Activated naive CD4-positive, alpha-beta T cell treated with anti-CD3 and anti-CD28 coated beads, Interleukin-2, amount 50 U/mL, for 16 hours (primary cell): ENCODE measurements at regions not wholly inside any gene's neighbourhood (a gene's known extent, or its start where the extent isn't known, plus 50 kb on each side); places are given as distances from the start of the nearest gene placed in this dataset.
"Not testable (repeated sequence)": the region's sequence is repeated elsewhere in the genome, so short reads cannot be mapped to it uniquely, and the experiment has no call there.

Experiments
- DNase-seq: peaks from one replicate; pipeline ENCODE4 v3.0.0-alpha.2; 2020

DNA sequence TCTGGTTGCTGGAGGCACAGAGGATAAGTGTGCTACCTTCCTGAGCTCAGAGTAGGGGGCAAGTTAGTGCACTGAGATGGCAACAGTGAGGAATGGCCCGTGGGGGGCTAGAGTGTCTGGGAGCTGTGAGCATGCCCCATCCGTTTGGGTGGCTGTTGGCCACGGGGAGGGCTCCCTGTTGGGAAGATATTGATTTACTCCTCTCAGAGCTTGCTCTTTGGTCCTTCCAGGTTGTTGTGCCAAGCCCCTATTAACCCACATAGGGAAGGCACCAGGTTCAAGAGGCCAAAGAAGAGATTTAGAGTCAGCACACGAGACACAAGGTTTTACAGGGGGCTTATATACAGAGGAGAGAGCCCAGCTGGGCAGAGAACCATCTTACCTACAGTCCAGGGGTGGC, 318.8 kb downstream of the TSN start:
- DNase-seq = no peak

- DNase-seq = no peak
These were observed 319.9 kb downstream of the TSN start for GRCh38 chr2:122075381-122075780.

- DNase-seq = no peak
These were observed 321.7 kb downstream of the TSN start for GRCh38 chr2:122077114-122077513.

DNA sequence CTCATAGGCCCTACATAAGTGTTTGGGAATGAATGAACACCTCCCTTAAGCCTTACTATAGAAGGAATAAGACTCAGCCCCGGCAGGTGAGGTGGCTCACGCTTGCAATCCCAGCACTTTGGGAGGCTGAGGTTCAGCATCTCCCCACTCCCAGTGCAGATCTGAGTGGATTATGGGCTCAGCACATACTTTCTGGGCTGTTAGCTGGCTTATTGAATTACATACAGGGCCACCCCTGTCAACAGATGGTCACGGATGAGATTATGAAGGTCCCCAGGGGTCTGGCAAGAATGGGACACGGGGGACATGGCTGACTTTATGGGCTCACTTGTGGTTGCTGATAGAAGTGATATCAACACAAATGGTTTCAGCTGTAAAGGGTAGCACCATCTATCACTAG, 322.3 kb downstream of the TSN start:
- no peak for DNase-seq

DNA sequence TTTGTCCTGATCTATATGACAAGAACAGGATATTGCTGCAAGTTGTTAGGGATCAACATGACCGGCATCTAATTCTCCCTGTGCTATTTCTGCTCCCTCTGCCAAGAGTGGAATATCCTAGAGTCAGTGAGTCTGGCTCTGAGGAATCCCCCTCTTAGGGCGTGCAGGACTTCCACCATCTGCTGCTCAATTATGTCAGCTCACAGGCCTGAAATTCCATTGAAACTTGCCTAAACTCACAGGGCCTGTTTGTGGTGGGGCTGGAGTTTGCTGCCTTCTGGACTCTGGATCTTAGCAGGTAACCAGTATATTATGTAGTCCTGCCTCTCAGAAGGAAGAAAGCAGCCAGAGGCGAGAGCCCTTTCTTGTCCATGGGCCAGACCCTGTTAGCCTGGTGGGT, 323.0 kb downstream of the TSN start:
- no peak for DNase-seq

DNA sequence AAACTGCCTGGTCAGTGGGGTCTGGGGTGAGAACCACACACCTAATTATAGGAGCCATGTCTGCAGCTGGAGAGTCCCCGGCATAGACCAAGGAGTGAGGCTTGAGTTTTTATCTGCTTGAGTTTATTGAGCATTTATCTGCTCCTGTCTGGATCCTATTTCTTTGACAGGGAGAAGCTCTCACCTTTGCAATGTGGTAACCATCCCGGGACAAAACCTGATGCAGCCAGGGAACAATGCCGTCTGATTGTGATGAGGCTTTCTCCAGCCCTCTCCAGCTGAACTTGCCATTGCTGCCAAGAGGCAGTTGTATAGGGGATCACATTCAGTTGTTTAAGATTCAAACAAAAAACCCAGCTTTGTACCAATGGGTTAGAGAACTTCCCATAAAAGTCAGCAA, 324.4 kb downstream of the TSN start:
- DNase-seq = no peak

DNA sequence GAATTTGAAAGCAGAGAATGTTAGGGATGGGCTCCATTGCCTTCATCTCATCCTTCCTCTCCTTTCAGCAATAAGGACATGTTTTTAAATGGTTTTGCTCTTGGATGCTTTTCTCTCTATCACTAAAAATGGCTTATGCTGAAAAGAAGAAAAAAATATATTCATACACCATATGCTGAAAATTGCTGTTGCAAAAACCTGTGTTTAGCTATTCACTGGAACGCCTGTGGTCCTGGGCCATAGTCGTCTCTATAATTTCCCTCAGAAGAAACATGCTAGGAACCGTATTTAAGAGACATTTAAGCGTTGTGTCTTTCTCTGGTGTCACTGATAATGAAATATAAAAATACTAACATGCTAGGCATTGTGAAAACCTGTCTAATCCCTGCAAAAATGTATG, 324.9 kb downstream of the TSN start:
- DNase-seq = no peak

DNA sequence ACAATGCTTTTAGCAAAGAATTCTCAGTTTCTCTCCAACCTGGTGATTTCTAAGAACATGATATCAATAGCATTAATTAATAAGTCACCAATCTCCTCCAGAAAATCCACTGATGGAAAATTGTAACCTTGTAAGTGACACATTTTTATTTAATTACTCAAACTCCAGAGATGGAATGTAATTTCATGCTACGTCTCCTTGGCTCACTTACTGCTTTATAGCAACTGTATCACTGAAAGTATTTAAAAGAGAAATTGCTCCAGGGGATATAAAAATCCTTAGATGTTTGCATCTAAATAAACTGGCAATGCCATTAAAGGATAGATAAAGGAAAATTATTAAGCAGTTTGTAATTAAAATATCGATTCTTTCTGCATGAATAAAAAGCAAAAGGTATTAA, 325.4 kb downstream of the TSN start:
- DNase-seq = no peak

- DNase-seq = no peak
These were observed 326.3 kb downstream of the TSN start for GRCh38 chr2:122081751-122082150.

- no peak for DNase-seq
These were observed 328.0 kb downstream of the TSN start for GRCh38 chr2:122083256-122084048.

GRCh38 chr2:122085672-122086071, 330.2 kb downstream of the TSN start:
- DNase-seq = not testable (repeated sequence)

- DNase-seq = no peak
These were observed 339.1 kb downstream of the TSN start for GRCh38 chr2:122094557-122094956.

DNA sequence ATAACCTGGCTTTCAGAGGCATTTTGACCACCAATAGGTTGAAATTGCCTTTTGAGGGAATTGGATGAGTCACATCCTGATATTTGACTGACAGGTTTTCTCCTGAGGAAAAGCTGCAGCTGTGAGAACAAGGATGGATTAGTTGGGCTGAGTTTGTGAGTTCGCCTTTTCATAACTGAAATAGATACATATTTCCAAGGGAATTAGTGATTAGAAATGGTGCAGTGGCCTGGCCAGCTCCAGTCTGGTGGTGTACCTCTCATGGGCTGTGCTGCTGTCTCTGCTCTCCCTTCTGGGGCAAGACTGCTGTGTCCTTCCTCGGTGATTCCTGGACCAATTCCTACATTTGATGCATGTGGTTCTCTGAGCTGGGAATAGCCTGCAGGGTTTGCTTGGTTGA, 341.3 kb downstream of the TSN start:
- DNase-seq = no peak

GRCh38 chr2:122098306-122098705, 342.9 kb downstream of the TSN start:
- no peak for DNase-seq

- DNase-seq = no peak
These were observed 344.9 kb downstream of the TSN start for GRCh38 chr2:122100346-122100745.

- DNase-seq = no peak
These were observed 345.3 kb downstream of the TSN start for GRCh38 chr2:122100756-122101155.

DNA sequence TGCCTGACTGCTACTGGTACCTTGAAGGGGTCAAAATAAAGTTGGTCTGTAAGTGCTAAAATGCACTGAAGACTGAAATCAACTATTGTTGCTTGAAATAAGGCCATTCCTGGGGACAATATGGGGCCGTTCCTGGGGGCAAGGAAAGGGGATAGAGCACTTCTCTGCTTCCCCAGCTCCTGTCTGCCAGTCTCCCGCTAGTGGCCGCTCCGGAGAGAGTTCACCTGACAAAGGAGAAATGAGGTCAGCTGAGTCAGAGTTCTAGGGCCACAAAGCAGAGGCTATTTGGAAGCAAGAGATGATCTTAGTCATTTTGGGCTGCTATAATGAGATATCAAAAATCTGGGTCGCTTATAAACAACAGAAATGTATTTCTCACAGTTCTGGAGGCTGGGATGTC, 345.9 kb downstream of the TSN start:
- DNase-seq = no peak

DNA sequence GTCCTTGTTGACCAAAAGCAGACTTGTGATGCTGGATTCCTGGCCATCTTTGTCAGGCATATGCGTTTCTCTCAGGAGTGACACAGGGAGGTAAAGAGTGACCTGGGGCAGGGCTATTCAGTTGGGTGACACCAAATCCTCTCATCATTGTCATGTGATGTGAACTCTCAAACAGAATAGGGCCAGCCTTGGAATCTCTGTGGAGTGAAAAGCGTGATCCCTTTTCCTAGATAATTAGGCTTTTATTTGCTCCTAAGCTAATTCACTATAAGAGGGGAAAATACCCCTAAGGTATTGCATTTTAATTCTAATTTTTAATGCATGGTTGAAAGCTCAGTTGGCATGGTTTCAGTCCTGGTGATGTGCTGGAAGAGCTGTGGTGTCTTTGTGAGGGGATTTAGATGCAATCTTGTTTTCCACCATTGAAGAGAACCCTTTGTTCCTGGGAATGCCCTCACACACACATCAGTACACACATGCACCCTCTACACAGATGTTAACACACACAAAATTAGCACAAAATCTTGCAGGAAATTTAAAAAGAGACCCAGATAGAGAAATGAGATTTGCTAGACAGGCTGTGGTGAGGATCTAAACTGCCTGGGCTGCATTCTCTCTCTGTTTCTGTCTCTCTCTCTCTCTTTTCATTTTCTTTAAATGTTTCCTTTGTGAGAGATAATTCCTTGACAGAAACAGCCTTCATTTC, 349.9 kb downstream of the TSN start:
- no peak for DNase-seq

GRCh38 chr2:122105877-122106206, 350.4 kb downstream of the TSN start:
- no peak for DNase-seq

DNA sequence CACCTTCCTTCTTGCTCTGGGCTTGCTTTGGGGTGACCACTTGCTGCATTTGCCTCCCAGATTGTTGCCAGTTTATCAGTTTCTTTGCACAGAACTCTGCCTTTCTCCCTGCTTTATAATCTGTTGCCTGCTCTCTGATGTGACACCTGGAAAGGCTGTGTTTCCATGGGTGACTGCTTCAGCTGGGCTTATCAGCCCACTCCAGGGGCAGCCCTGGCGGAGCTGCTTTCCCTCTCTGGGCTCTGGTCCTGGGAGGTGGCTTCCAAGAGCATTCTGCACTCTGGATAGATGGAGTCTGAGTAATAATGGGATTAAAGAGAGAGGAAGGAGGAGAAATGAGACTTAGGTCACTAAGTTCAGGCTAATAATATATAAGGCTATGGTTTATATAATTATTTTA, 352.7 kb downstream of the TSN start:
- DNase-seq = no peak

DNA sequence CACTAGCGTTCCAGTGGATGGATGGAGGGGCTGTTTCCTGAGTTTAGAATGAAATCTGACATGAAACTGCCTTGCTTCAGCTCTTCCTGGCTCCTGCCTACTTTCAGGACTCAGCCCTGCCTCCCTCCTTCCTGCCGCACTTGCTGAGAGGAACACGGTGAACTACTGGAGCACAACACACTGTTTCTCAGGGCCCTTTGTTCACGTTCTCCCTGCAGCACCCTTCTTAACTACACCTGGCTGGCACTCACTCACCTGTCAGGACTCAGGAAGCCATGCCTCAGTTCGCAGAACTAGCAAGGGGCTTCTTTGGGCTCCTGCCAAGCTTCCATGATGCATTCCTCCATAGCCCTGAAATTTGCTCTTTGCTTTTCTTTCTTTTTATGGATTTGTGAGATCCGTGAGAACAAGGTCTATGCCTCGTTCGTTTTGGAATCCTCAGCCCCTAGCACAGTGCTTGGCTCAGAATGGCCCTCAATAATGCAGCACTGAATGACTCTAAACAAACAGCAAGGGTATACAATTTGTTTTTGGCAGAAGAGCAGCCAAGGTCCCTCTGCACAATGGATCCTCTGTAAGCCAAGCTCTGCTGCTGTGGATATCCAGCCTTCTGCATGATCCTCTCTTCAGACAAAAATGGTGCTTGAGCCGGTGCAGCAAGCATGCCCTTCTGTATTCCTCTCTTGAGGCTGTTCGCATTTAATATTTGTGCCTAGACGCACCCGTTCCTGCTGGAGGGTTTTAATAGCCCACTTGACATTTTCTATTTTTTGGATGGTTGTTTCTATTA, 357.0 kb downstream of the TSN start:
- DNase-seq = no peak

DNA sequence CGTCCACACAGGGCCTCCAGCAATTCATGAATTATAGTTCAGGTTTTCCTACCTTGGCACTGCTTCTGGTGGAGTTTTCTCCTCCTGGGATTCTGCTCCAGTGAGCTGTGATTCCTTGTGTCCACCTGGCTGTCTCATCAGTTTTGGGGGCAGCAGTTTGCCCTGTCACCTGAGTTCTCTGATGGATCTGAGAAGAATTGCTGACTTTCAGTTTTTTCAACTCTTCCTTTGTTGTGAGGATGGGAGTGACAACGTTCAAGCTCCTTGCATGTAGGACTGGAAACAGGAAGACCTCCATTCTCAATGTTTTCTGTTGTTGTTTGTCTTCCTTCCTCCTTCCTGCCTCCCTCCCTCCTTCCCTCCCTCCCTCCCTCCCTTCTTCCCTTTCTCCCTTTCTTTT, 359.0 kb downstream of the TSN start:
- DNase-seq = no peak

GRCh38 chr2:122117371-122117770, 361.9 kb downstream of the TSN start:
- DNase-seq = no peak

DNA sequence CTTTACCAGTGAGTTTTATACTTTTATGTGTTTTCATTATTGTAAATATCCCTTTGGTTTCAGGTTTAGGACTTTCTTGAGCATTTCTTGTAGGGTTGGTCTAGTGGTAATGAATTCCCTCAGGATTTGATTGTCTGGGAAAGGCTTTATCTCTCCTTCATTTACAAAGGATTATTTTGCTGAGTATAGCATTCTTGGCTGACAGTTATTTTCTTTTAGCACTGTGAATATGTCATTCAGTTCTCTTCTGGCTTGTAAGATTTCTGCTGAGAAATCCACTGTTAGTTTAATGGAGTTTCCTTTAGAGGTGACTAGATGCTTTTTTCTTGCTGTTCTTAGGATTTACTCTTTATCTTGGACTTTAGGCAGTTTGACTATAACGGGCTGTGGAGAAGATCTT, 373.9 kb downstream of the TSN start:
- no peak for DNase-seq
